Spleen (tissue), 7 donors: ENCODE measurements at regions not wholly inside any gene's neighbourhood (a gene's known extent, or its start where the extent isn't known, plus 50 kb on each side); places are given as distances from the start of the nearest gene placed in this dataset.

Source experiments
- CTCF ChIP-seq, 11 experiments: fragments of 200-600 bp in 7 of 11; fragments of 450-650 bp in 4 of 11; sonication (generic) in 4 of 11; IDR thresholded peaks in 8 of 11; conservative IDR thresholded peaks in 3 of 11; 1 replicate in 7 of 11; 2 replicates in 4 of 11; pipeline versions ENCODE4 v1.4.0 to v1.8.0; 2016 to 2021; ENCODE audit warnings: antibody characterized with exemption in 11 of 11, inconsistent platforms in 4 of 11, mild to moderate bottlenecking in 1 of 11
- POLR2A ChIP-seq, 3 donors: fragments of 450-650 bp; IDR thresholded peaks; one replicate each; pipeline ENCODE4 v1.5.1; 2017; ENCODE audit warnings: antibody characterized with exemption in 3 of 3, mild to moderate bottlenecking in 1 of 3
- POLR2AphosphoS5 ChIP-seq, 3 donors: sonication (generic); formaldehyde crosslinking; IDR thresholded peaks; one replicate each; pipeline ENCODE4 v1.5.1; 2017; ENCODE audit warnings: antibody characterized with exemption in 3 of 3
- donor health status: DM: no; HTN: no; CAD: no; lungs with moderate emphysema.
- donor health status: DM: no; HTN: no; CAD: no.
- donor health status: DM: no; HTN: no; CAD: no.

- no peak for TF ChIP-seq CTCF (IDR thresholded peaks at IDR 0.05 in 8 of 11, conservative IDR thresholded peaks at IDR 0.05 in 3 of 11)
- TF ChIP-seq POLR2A (IDR thresholded peaks at IDR 0.05), result no peak
- TF ChIP-seq POLR2AphosphoS5 (IDR thresholded peaks at IDR 0.05), result no peak
Measured at GRCh38 chr7:51824050-51824449, 507.4 kb upstream of the COBL start.
